PC-9 (cell line): ENCODE measurements at regions not wholly inside any gene's neighbourhood (a gene's known extent, or its start where the extent isn't known, plus 50 kb on each side); places are given as distances from the start of the nearest gene placed in this dataset.
"Not testable (repeated sequence)": the region's sequence is repeated elsewhere in the genome, so short reads cannot be mapped to it uniquely, and the experiment has no call there.

ENCODE experiments used
- EZH2 ChIP-seq: fragments of 200-600 bp; sonication (generic); IDR thresholded peaks from 2 replicates; pipeline ENCODE4 v1.8.0; 2017; ENCODE audit warnings: antibody characterized with exemption, low read depth
- TF ChIP-seq, protein P1 (sequence below): fragments of 200-600 bp; sonication (generic); conservative IDR thresholded peaks from 2 replicates; pipeline ENCODE4 v1.6.1; 2017; ENCODE audit warnings: mixed run types, antibody characterized with exemption, mild to moderate bottlenecking, moderate library complexity

DNA sequence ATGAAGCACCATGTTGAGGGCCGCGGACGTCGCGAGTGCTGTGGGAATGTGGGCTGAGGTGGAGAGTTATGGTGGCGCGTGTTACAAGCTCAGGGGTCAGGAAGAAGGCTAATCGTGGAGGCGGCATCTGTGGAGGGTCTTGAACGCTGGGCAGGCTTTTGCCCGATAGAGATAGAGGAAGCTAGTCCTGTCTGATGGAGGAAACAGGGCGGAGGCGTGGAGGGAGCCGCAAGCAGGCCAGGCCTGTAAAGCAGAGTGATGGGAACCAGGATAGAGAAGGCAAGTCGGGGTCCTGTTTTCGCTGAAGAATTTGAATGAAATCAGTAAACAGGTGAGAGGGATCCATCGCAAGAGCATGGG is 2654.3 kb upstream of the DEFB115 start:
- TF ChIP-seq, protein P1, sequence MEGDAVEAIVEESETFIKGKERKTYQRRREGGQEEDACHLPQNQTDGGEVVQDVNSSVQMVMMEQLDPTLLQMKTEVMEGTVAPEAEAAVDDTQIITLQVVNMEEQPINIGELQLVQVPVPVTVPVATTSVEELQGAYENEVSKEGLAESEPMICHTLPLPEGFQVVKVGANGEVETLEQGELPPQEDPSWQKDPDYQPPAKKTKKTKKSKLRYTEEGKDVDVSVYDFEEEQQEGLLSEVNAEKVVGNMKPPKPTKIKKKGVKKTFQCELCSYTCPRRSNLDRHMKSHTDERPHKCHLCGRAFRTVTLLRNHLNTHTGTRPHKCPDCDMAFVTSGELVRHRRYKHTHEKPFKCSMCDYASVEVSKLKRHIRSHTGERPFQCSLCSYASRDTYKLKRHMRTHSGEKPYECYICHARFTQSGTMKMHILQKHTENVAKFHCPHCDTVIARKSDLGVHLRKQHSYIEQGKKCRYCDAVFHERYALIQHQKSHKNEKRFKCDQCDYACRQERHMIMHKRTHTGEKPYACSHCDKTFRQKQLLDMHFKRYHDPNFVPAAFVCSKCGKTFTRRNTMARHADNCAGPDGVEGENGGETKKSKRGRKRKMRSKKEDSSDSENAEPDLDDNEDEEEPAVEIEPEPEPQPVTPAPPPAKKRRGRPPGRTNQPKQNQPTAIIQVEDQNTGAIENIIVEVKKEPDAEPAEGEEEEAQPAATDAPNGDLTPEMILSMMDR: not testable (repeated sequence)
- TF ChIP-seq EZH2: not testable (repeated sequence)
